ENCODE measurements at regions not wholly inside any gene's neighbourhood (a gene's known extent, or its start where the extent isn't known, plus 50 kb on each side); places are given as distances from the start of the nearest gene placed in this dataset.

GRCh38 chr13:24043590-24044350 lies 116.8 kb upstream of the SPATA13 start:
- H2AFZ ChIP-seq (ENCODE audit: low read depth, low read length): peak overlapping the region; percentile 21
- peak; percentile 46 for DNase-seq (ENCODE audit: low read depth, low spot score)

More at GRCh38 chr13:24043590-24044350, 116.8 kb upstream of the SPATA13 start:
- H3K4me2 ChIP-seq (ENCODE audit: insufficient read depth, low read length): no peak overlapping the region
- no peaks in the 10 kb centered on the region for H3K79me2 ChIP-seq (ENCODE audit: control insufficient read depth, insufficient read depth, low read length)
- no peaks in the 10 kb centered on the region for H3K9me1 ChIP-seq (replicated peaks; ENCODE audit: control insufficient read depth, extremely low read depth, insufficient read depth, low read length)
- ChIA-PET POLR2A (no interaction called here), CTCF (interaction anchor here (1.0 to 2.0 kb wide), 4 partner anchors 9 to 185 kb away, joined by 3 to 5 read pairs (median 4); no protein-coding TSS in a partner anchor)
- H3K27ac ChIP-seq (ENCODE audit: insufficient read depth, low read depth, low read length): no peak overlapping the region
- no peaks in the 10 kb centered on the region for H3K27me3 ChIP-seq (ENCODE audit: control insufficient read depth in 2 of 2, insufficient read depth in 2 of 2, low read length in 2 of 2)
- no peak for FAIRE-seq
- no peaks in the 10 kb centered on the region for H3K36me3 ChIP-seq (ENCODE audit: control insufficient read depth in 2 of 2, extremely low read depth in 1 of 2, insufficient read depth in 2 of 2, low read length in 2 of 2)
- no peak overlapping the region for H3K9ac ChIP-seq (replicated peaks; ENCODE audit: extremely low read depth, insufficient read depth, low read length)
- dilution Hi-C loops (cut with MboI; ENCODE audit: extremely low pct_ligation_motif_present, low sequenced_read_pairs) (no loop called here), intact Hi-C loops (cut with micrococcal nuclease) (no loop called here)
- no peak overlapping the region for H3K4me3 ChIP-seq (replicated peaks in 1 of 3; ENCODE audit: insufficient read depth in 1 of 3, low read depth in 1 of 3, low read length in 3 of 3)
- no peaks in the 10 kb centered on the region for H3K9me3 ChIP-seq (replicated peaks; ENCODE audit: control insufficient read depth, insufficient read depth, low read length)
- TF ChIP-seq, protein P1, sequence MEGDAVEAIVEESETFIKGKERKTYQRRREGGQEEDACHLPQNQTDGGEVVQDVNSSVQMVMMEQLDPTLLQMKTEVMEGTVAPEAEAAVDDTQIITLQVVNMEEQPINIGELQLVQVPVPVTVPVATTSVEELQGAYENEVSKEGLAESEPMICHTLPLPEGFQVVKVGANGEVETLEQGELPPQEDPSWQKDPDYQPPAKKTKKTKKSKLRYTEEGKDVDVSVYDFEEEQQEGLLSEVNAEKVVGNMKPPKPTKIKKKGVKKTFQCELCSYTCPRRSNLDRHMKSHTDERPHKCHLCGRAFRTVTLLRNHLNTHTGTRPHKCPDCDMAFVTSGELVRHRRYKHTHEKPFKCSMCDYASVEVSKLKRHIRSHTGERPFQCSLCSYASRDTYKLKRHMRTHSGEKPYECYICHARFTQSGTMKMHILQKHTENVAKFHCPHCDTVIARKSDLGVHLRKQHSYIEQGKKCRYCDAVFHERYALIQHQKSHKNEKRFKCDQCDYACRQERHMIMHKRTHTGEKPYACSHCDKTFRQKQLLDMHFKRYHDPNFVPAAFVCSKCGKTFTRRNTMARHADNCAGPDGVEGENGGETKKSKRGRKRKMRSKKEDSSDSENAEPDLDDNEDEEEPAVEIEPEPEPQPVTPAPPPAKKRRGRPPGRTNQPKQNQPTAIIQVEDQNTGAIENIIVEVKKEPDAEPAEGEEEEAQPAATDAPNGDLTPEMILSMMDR (IDR thresholded peaks at IDR 0.05; ENCODE audit: extremely low read depth in 1 of 2, insufficient read depth in 1 of 2, low read depth in 1 of 2, low read length in 2 of 2): no peak
- TF ChIP-seq JUN (IDR thresholded peaks at IDR 0.05; ENCODE audit: borderline replicate concordance, insufficient read depth, insufficient read length, low read depth) (no peak), EZH2 (IDR thresholded peaks at IDR 0.05; ENCODE audit: borderline replicate concordance, low read depth, low read length, severe bottlenecking) (no peak), POLR2AphosphoS5 (IDR thresholded peaks at IDR 0.05; ENCODE audit: insufficient read depth, low read depth, low read length) (no peak), MYC (IDR thresholded peaks at IDR 0.05; ENCODE audit: low read depth, low read length) (no peak), MAX (IDR thresholded peaks at IDR 0.05; ENCODE audit: insufficient read depth, insufficient read length) (no peak), FOS (IDR thresholded peaks at IDR 0.05; ENCODE audit: borderline replicate concordance, insufficient read depth, low read length) (no peak), GATA2 (IDR thresholded peaks at IDR 0.05; ENCODE audit: insufficient read depth, insufficient read length, low read depth, low read length) (no peak), POLR2A (IDR thresholded peaks at IDR 0.05; ENCODE audit: low read depth, low read length) (no peak)
- no peaks in the 10 kb centered on the region for H4K20me1 ChIP-seq (replicated peaks; ENCODE audit: control insufficient read depth, extremely low read depth, insufficient read depth, low read length)
- no peaks in the 10 kb centered on the region for H3K4me1 ChIP-seq (ENCODE audit: control insufficient read depth, extremely low read depth, insufficient read depth, low read length)
- BruUV-seq (replicated peaks): no TSS peak

Measured in endothelial cell of umbilical vein (primary cell).